HG03139 (cell line): ENCODE measurements at regions not wholly inside any gene's neighbourhood (a gene's known extent, or its start where the extent isn't known, plus 50 kb on each side); places are given as distances from the start of the nearest gene placed in this dataset.

Experiments used
- ATAC-seq: cut with Tn5 transposase; IDR thresholded peaks from one replicate; pipeline ENCODE4 v1.9.1; 2021; ENCODE audit not compliant: unreplicated experiment

GRCh38 chr2:15701341-15701907 lies 109.8 kb downstream of the DDX1 start:
- no peak for ATAC-seq

GRCh38 chr2:15701991-15702390 lies 110.3 kb downstream of the DDX1 start:
- no peak for ATAC-seq

- no peak for ATAC-seq
Measured at GRCh38 chr2:15702452-15702851, 110.8 kb downstream of the DDX1 start.

GRCh38 chr2:15703365-15703869 lies 111.7 kb downstream of the DDX1 start:
- ATAC-seq, result no peak

- ATAC-seq, result no peak
Measured at GRCh38 chr2:15704086-15704787, 112.6 kb downstream of the DDX1 start.

- no peak for ATAC-seq
Measured at GRCh38 chr2:15704788-15705115, 113.1 kb downstream of the DDX1 start.

- no peak for ATAC-seq
Measured at GRCh38 chr2:15705310-15705709, 113.6 kb downstream of the DDX1 start.

GRCh38 chr2:15705839-15706386 lies 114.2 kb downstream of the DDX1 start:
- ATAC-seq, result no peak

GRCh38 chr2:15706424-15706823 lies 114.8 kb downstream of the DDX1 start:
- no peak for ATAC-seq

GRCh38 chr2:15706986-15707632 lies 115.4 kb downstream of the DDX1 start:
- no peak for ATAC-seq

- no peak for ATAC-seq
Measured at GRCh38 chr2:15708161-15708560, 116.5 kb downstream of the DDX1 start.

GRCh38 chr2:15708865-15709820 lies 117.5 kb downstream of the DDX1 start:
- ATAC-seq, result no peak

- no peak for ATAC-seq
Measured at GRCh38 chr2:15711126-15711860, 119.6 kb downstream of the DDX1 start.

- ATAC-seq, result no peak
Measured at GRCh38 chr2:15712551-15713342, 121.1 kb downstream of the DDX1 start.

- ATAC-seq, result no peak
Measured at GRCh38 chr2:15713475-15713874, 121.8 kb downstream of the DDX1 start.

- no peak for ATAC-seq
Measured at GRCh38 chr2:15714002-15714401, 122.3 kb downstream of the DDX1 start.

GRCh38 chr2:15714609-15715008 lies 122.9 kb downstream of the DDX1 start:
- ATAC-seq, result no peak

- no peak for ATAC-seq
Measured at GRCh38 chr2:15715596-15715995, 123.9 kb downstream of the DDX1 start.

- no peak for ATAC-seq
Measured at GRCh38 chr2:15718103-15718943, 126.7 kb downstream of the DDX1 start.
